ENCODE measurements at regions not wholly inside any gene's neighbourhood (a gene's known extent, or its start where the extent isn't known, plus 50 kb on each side); places are given as distances from the start of the nearest gene placed in this dataset.

GRCh38 chr6:96470296-96470695 is 51.3 kb upstream of the UFL1 start:
- TF ChIP-seq CTCF (IDR thresholded peaks at IDR 0.05; ENCODE audit: poor library complexity) (no peak), EZH2 (IDR thresholded peaks at IDR 0.05; ENCODE audit: borderline replicate concordance) (no peak)
